ENCODE measurements at regions not wholly inside any gene's neighbourhood (a gene's known extent, or its start where the extent isn't known, plus 50 kb on each side); places are given as distances from the start of the nearest gene placed in this dataset.
"Not testable (repeated sequence)": the region's sequence is repeated elsewhere in the genome, so short reads cannot be mapped to it uniquely, and the experiment has no call there.

- no peak for DNase-seq
These were observed 575.2 kb upstream of the CDH11 start for GRCh38 chr16:65697065-65697464.

GRCh38 chr16:65691846-65692245 is 570.0 kb upstream of the CDH11 start:
- not testable (repeated sequence) for DNase-seq

GRCh38 chr16:65689726-65690125 is 567.9 kb upstream of the CDH11 start:
- DNase-seq = no peak

GRCh38 chr16:65688301-65688700 is 566.4 kb upstream of the CDH11 start:
- DNase-seq = no peak

- no peak for DNase-seq
These were observed 562.4 kb upstream of the CDH11 start for GRCh38 chr16:65684230-65684629.

- DNase-seq = no peak
These were observed 559.5 kb upstream of the CDH11 start for GRCh38 chr16:65681406-65681805.

- DNase-seq = no peak
These were observed 557.9 kb upstream of the CDH11 start for GRCh38 chr16:65679785-65680184.

- no peak for DNase-seq
These were observed 553.3 kb upstream of the CDH11 start for GRCh38 chr16:65675161-65675560.

- no peak for DNase-seq
These were observed 551.1 kb upstream of the CDH11 start for GRCh38 chr16:65672960-65673359.

GRCh38 chr16:65671071-65671470 is 549.2 kb upstream of the CDH11 start:
- DNase-seq = no peak

- DNase-seq = no peak
These were observed 546.3 kb upstream of the CDH11 start for GRCh38 chr16:65668064-65668595.

GRCh38 chr16:65667011-65667578 is 545.2 kb upstream of the CDH11 start:
- no peak for DNase-seq

- no peak for DNase-seq
These were observed 544.5 kb upstream of the CDH11 start for GRCh38 chr16:65666132-65666941.

GRCh38 chr16:65665586-65665985 is 543.7 kb upstream of the CDH11 start:
- no peak for DNase-seq

- no peak for DNase-seq
These were observed 541.9 kb upstream of the CDH11 start for GRCh38 chr16:65663774-65664173.

GRCh38 chr16:65662256-65662655 is 540.4 kb upstream of the CDH11 start:
- DNase-seq = no peak

- DNase-seq = no peak
These were observed 539.7 kb upstream of the CDH11 start for GRCh38 chr16:65661558-65661957.

- no peak for DNase-seq
These were observed 538.5 kb upstream of the CDH11 start for GRCh38 chr16:65660390-65660789.

GRCh38 chr16:65659758-65660157 is 537.9 kb upstream of the CDH11 start:
- DNase-seq = no peak

- DNase-seq = no peak
These were observed 536.9 kb upstream of the CDH11 start for GRCh38 chr16:65658787-65659220.

GRCh38 chr16:65658349-65658748 is 536.5 kb upstream of the CDH11 start:
- no peak for DNase-seq

- DNase-seq = no peak
These were observed 535.7 kb upstream of the CDH11 start for GRCh38 chr16:65657556-65657955.

- no peak for DNase-seq
These were observed 535.2 kb upstream of the CDH11 start for GRCh38 chr16:65657071-65657494.

GRCh38 chr16:65655802-65656201 is 533.9 kb upstream of the CDH11 start:
- DNase-seq = no peak

All from SIG-M5 (cell line).